GM21529 (cell line): ENCODE measurements at regions not wholly inside any gene's neighbourhood (a gene's known extent, or its start where the extent isn't known, plus 50 kb on each side); places are given as distances from the start of the nearest gene placed in this dataset.
A peak's percentile ranks its signal among the peaks of the same experiment; 100 is the strongest.

Experiments
- ATAC-seq: cut with Tn5 transposase; IDR thresholded peaks from one replicate; pipeline ENCODE4 v1.9.1; 2021; ENCODE audit not compliant: unreplicated experiment

DNA sequence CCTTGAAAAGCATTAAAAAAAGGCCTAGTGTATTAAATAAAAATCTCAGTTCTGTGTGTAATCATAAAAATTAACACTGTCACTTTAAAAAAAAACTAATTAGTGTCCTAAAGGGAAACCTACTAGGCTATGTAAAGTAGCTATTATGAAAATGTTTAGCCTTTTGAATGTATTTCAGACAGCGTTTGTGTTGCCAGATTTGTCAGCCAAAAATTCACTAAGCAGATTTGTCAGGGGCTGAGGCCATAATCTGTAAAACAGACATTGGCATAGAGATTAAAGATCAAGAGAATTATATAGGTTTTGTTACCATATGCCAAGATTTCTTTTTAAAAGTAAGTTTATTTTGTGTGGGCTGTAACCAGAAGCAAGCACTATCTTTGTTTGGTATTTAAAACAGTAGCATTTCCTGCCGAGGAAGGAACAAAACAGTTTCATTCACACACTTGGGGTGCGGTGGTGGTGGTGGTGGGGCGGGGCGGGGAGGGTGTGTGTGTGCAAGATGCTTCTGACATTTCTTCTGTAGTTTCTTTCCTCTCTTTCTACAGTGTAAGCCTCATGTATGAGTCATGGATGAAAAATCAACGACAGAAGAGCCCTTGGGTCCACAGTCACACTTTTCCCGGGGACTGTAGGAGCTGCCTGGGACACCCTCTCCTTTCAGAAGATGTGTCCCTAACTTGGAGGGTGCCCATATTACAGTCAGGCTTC lies 328.5 kb upstream of the FANCL start:
- ATAC-seq, result peak; percentile 64

DNA sequence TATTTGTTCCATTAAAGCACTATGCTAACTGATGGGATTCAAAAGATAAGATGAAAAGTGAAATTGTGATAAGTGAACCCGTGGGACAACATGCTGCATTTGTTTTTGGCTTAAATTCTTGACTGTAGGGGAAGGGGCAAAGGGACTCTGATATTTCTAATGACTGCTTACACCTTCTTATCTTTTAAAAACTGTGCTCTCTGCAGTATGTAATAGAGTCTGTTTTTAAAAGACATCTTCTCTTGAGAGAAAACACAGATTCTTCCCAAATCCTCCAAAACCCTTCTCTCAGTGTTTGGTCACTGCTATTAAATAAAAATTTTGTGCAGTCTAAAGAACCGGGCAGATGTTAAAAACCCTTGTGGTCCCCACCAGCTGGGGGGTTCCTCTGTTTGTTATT lies 327.8 kb upstream of the FANCL start:
- no peak for ATAC-seq

DNA sequence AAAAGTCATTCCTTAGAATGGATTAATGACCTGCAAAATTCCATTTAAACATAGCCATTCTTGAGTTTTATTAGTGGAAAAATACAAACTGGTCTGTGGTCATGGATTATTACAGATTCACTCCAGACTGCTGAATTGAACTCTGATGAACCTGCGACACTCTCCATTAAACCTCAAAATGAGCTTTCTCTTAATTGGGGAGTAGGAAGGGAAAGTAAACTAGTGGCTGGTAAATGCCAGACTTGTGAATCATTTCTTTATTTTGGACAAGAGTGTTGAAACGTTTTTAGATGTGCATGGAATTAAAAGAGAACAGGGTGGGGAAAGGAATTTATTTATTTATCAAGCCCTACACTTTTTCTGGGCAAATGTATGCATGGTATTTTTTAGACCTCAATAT lies 321.2 kb upstream of the FANCL start:
- ATAC-seq, result no peak

DNA sequence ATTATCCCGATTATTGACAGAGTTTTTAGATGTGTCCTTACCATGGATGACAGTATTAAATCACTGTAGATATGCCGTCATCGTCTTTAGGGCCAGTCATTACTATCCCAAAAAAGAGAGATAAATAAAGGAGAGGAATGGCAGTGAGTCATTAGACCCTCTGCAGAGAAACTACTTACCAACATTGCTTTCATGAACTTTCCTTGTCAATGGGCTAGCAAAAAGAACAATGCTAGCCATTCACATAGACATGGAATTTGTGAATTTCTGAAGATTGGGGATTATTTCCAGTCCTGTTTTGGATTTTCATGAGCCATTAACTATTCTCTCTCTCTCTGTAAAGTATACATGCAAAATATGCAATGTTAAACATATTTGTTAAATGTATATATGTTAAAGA lies 319.4 kb upstream of the FANCL start:
- ATAC-seq, result no peak

DNA sequence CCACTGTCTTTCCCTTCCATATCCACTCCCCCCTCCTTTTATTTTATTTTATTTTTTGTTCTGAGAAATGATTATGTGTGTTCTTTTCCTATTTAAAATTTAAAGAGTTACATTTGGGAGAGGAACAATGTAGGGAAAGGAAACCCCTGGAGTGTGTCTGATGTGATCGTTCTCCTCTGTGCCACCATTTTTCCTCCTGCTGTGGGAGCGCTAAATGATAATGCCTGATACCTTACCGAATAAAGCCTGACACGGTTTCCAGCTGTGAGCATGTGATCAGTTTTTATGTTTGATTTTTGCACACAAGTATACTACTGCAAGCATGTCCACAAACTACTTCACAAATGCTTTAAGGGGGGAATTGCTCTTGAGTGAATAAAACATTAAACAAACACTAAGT lies 317.8 kb upstream of the FANCL start:
- ATAC-seq, result no peak

DNA sequence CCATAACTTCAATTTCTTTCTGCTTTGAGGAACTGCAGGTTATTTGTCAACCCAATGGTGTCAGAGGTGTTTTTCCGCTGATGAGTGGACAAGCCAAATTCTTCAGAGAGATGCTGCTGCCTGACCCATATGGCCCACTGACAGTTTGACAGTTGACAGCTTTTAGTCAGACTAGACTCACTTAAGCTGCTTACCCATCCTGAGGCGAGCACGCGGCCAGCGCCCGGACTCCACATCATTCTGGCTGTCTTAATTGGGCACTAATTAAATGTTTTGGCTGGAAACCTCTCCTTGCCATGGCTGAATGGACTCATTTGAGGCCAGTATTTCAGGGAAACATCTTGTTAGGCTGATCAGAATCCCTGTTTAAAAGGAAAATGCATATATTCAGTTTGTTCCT lies 316.1 kb upstream of the FANCL start:
- ATAC-seq, result no peak

DNA sequence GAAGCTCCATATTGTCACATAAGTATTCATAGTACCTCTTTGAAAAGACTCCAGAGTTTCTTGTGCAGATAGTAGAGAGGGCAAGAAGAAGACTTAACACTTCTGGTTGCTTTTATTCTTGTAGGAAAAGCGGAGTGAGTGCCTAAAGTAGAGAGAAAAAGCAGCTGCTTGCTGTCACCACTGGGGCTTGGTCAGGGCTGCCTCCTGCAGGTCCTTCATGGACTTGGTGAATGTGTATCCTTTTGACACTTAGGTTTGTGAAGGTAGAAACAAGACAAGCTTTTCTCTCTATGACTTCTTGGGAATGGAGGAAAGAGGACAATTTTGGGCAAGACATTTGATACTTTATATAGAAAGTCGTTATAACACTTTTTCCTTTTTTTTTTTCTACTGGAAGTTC lies 312.8 kb upstream of the FANCL start:
- no peak for ATAC-seq

DNA sequence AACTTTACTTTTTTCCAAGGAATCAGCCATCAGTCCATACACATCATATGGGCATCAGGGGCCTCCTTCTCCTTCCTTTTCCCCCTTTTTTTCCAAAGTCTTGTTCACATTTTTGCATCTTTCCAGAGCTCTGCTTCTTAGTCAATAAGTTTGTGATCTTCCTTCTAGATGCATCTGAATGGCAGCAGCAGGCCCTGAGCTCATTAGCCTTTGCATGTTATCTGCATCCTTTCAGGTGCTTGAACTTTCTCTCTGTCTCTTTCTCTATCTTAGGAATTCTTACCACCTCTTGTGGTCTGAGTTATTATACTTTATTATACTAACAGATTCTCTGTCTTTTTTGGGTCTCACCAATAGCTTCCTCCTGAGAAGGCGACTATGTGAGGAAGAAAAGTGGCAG lies 312.4 kb upstream of the FANCL start:
- no peak for ATAC-seq

DNA sequence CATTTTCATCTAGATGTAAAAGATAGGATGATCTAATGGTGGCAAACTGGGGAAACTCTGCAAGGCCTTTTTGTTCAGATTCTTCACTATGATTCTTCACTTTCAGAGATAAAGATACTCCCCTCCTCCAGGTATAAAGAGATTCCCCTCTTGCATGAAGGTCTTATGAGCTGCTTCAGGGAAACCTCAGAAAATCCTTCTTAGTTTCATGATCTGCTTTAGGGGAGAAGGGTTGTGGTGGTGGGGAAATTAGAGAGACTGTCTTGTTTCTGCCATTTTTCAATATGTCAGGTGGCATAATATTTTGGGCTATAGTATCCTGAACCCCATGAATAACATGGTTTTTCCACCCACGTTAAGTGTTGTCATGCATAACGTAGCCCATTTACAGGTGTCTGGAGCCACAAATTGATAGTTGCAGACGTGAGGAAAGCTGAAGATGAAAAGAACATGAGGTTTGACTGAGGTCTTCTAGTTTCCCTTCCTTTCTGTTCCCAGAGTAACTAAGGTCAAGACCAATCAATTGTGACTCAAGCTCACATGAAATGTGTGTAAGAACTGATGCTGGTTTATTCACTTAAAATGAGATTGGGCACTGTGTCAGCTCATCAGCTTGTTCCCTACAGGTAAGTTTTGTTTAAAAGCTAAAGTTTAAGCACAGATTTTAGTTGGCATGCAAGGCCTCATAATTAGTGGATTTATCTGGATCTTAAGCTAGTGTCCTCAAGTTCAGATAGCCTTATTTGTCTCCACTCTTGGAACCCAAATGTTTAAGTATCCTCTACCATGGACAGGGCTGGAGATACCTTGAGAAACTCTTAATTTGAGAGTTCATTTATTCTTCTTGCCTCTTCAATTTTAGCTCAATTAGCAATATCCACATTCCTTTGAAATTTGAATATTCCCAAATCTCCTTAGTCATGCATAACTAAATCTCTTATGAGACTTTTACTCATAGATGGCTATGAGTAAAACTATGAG lies 304.5 kb upstream of the FANCL start:
- ATAC-seq, result no peak

DNA sequence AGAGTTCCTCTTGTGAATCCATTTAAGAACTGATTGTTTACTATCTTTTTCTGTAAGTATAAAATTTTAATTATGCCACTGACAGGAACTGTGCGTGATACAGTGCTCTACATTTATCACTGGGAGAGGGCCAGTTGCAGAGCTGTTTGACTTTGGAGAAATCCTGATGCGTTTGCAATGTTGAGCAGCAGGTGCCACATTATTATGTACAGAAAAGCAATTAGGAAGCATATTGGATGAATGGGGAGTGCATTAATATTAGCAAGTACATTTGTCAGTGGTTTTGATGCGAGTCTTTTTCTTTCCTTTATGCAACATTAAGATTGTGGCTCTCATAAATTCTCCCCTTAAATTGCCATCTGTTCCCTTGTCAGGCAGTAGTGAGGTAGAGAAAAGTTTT lies 302.3 kb upstream of the FANCL start:
- no peak for ATAC-seq

DNA sequence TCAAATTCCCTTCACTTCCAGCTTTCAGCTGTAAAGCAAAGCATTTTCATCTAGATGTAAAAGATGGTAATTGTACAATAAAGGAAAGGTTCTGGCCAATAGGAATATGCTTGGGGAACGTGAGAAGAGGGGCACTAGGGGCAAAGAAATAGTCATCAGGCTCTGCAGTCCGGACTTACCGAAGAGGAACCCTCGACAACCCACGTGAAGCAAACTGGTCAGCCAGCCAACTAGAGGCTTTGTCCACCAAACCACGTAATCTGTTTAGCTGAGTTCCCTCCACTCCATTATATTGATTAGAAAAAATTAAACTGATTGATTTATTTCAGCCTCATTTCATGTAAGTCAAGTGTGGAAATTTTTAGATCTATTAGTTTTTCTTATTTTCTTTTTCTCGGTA lies 300.4 kb upstream of the FANCL start:
- ATAC-seq, result no peak

DNA sequence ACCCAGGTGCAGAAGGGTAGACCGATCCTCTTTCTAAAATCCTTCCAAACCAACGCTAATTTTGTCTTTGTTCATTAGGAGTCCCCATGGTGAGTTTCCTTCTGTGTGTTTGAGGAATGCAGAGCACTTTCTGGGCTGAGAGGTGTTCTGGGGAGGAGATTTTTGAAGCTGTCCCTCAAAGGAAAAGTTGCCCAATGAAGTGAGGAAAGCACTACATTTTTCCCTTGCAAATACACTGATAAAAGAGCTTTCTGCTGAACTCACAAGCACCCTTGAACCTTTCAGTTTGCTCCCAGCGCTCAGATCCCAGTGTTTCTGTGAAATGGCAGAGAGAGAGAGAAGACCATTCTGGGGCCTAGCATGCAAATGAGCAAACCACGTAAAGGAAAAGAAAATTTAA lies 299.6 kb upstream of the FANCL start:
- no peak for ATAC-seq

DNA sequence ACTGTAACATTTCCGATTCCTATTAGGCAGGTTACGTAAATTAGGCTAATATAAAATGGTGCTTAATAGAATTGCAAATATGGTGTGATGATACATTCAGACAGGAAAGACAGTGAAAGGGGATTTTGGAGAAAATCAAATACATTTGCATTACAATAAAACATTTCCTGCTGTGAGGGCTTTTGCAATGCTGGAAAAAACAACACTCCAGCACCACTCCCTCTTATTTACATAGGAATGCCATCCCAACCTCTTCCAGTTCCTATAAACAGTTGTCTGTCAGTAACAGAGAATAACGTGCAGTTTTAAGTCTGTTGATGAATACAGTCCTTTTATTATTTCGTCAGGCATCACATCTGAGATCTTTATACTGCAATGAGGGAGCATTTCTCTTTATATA lies 298.8 kb upstream of the FANCL start:
- no peak for ATAC-seq

DNA sequence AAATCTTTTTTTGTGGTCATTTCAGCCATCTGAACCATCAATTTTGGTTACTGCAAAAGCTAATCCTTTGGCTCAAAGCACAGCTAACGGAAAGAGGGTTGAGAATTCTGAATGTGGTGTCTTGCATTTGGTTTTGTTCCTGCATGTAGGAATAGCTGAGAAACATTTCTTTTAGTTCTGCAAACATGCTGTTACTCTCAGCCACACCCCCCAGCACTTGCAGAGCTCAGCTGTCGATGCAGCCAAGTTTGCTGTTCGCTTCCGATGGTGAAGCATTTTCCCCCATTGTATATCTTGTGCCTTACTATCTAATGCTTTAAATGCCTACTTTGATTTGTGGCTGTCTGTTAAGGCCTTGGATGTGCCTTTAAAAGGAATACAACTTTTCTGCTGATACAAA lies 294.9 kb upstream of the FANCL start:
- no peak for ATAC-seq

DNA sequence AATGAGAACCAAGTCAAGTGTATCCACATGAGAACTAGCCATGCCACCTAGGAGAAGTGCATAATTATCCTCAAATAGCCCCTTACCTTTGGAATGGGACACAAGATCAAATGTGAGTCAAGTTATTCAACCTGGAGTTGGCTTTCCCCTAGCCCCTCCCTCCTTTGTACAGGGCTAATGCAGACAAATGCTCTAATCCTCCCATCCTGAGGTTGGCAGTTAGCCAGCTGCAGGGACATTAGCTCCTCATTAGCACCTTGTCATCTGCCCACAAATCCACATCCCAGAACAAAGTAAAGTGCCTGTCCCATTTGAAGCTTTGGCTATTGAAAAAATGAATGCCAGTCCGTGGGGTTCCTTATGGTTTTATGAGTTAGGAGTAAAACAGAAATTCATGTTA lies 294.1 kb upstream of the FANCL start:
- ATAC-seq, result no peak

DNA sequence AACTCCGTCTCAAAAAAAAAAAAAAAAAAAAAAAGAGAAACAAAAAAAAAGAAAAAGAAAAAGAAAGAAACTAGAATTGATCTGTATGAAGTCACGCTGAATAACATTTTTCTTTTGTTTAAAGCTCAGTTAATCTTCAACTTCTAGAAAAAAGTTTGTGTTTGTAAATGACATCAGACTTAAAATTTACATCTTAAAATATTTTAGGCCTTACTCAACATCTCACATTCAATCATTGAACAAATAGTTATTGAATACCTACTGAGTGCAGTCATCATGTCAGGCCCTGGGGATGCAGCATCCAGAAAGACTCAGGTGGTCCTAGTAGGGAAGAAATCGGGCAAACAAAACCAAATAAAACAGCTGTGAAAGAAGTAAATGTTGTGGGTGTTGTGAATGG lies 292.3 kb upstream of the FANCL start:
- no peak for ATAC-seq

DNA sequence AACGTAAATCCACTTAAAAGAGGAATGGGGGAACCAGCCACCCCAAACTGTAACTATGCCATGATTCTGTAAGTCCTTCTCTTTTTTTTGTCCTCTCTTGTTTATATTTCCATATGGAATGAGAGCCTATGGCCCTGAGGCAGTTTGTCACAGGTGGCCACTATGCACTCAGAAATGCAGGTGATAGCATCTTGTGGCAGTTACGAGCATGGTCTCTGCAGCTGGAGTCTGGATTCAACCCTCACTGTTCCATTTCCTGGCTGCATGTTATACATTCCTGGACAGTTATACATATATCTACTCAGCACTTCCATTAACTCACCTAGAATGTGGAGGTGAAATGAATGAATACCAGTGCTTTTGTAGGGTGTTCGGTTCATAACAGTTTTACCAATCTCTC lies 291.5 kb upstream of the FANCL start:
- no peak for ATAC-seq

DNA sequence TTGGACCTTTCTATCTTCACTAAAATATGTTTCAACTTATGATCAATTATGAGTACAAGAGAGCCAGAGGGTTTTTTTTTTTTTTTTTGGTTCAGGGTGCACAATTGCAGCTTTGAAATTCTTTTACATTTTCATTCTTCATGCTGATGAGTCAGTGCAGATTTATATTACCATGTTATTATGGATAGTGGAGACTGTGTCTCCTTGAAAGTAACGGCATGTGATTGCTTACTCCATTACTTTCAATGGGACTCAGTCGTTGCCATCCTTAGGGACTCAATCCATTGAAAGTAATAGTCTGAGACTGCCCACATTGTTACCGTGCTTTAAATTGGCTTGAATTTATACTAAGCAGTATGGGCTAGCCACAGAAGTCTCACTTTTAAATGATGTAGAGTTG lies 286.5 kb upstream of the FANCL start:
- ATAC-seq, result no peak

DNA sequence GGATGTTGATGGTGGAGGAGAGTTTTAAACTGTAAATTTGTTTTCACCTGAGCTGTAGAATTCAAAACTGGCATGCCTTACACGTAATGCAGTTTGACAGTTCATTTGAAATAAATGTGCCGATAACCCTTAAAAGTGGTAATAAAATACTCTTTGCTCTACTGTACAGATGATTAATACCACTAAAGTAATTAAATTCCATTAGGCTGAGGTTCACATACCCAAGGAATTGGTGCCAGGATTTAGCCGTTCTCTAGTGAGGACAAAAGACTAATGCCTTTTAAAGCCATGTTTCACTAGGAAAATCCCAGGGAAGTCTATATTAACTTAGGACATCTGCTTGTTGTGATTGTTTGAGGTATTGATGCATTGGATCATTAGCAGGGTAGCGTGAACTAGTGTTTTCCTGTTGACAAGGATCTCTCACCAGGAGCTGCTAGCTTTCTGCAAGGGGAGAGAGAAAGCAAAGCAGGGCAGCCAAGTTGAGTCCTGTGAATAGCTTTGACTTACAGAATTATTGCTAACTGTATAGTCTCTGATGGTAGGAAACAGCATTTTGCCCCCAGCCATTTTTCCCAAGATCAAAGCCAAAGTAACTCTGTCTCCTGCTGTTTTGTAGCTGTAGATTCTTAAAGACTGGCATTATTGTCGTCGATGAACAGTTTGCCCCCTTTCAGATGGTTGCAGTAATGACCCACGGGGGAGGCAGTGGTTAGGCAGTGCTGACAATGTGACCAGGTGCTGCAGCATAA lies 280.9 kb upstream of the FANCL start:
- no peak for ATAC-seq

DNA sequence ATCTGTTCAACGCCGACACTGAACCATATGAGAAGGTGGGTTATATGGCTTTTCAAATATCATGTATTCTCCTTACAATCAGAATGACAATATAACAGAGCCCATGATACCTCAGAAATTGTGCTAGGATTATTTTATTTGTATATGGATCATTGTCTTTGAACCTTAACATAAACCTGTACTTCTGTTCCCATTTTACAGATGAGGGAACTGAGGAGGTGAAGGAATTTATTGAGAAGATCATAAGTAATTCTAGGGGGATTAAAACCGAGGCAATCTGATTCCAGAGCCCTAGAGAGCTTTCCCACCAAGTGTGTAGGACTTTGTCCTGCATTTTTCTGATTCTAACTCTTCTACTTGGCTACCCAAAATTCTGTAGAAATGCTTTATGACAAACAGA lies 279.8 kb upstream of the FANCL start:
- ATAC-seq, result no peak

DNA sequence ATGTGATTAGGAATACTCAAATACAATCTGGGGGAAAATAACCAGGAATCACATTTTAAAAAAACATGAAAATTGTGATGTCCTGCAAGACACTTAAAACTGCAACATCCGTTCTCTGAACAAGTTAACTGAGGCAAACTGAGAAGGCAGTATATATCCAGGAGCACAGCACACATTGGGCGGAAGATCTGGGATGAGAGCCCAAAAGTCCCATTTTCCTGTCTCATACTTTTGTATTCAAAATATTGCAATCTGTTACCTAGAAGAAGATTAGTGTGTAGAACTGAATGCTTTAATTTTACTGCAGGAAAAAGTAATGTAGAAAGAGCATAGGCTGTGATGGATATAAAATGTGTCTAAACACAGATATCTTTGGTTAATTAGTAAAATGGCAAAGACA lies 276.8 kb upstream of the FANCL start:
- ATAC-seq, result no peak

DNA sequence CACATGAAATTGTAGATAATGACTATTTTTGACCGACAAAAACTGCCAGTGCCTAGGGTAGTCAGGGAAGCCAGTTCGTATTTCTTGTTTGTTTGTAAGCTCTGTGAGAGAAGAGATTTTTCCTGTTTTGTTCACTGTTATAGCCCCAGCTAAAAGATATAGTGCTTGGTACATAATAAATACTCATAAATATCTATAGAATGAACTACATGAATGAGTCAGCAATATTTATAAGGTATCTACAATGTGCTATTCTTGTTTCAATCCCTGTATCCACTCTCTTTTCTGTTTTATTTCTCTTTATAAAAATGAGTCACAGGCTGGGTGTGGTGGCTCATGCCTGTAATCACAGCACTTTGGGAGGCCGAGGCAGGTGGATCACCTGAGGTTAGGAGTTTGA lies 275.6 kb upstream of the FANCL start:
- ATAC-seq, result no peak
